Lung (tissue), 11 donors: ENCODE measurements at regions not wholly inside any gene's neighbourhood (a gene's known extent, or its start where the extent isn't known, plus 50 kb on each side); places are given as distances from the start of the nearest gene placed in this dataset.

Source experiments
- ATAC-seq: fragments of 200-7000 bp; cut with Tn5 transposase; one replicate; pipeline ENCODE4 v1.9.1; 2020; ENCODE audit warnings: moderate number of reproducible peaks; ENCODE audit not compliant: insufficient read depth, low FRiP score
- DNase-seq, 3 donors: peaks; one replicate each; pipeline ENCODE4 v3.0.0-alpha.2; 2013 to 2017
- H3K27ac ChIP-seq, 2 donors: one replicate each; pipeline ENCODE4 v1.5.1; 2013; ENCODE audit warnings: mild to moderate bottlenecking in 2 of 2, moderate library complexity in 2 of 2, control low read depth in 1 of 2, inconsistent platforms in 1 of 2, low read depth in 1 of 2, low read length in 1 of 2
- H3K27me3 ChIP-seq, 3 donors: one replicate each; pipeline ENCODE4 v1.5.1; 2013; ENCODE audit warnings: low read length in 2 of 3; ENCODE audit not compliant: control insufficient read depth in 3 of 3, insufficient read depth in 3 of 3
- H3K36me3 ChIP-seq, 4 donors: one replicate each; pipeline ENCODE4 v1.5.1; 2013; ENCODE audit warnings: low read length in 4 of 4, mild to moderate bottlenecking in 1 of 4, moderate library complexity in 1 of 4; ENCODE audit not compliant: control insufficient read depth in 4 of 4, insufficient read depth in 4 of 4
- H3K4me1 ChIP-seq, 5 donors: one replicate each; pipeline ENCODE4 v1.5.1; 2013; ENCODE audit warnings: low read length in 5 of 5, mild to moderate bottlenecking in 2 of 5, moderate library complexity in 1 of 5; ENCODE audit not compliant: control insufficient read depth in 5 of 5, insufficient read depth in 5 of 5
- H3K4me3 ChIP-seq: one replicate; pipeline ENCODE4 v1.5.1; 2013; ENCODE audit warnings: mild to moderate bottlenecking, control low read depth, moderate library complexity
- H3K9ac ChIP-seq, 2 donors: one replicate each; pipeline ENCODE4 v1.5.1; 2013; ENCODE audit warnings: low read length in 2 of 2, control low read depth in 1 of 2; ENCODE audit not compliant: insufficient read depth in 1 of 2
- H3K9me3 ChIP-seq, 4 donors: one replicate each; pipeline ENCODE4 v1.5.1; 2013; ENCODE audit warnings: low read length in 3 of 4, mild to moderate bottlenecking in 1 of 4, moderate library complexity in 1 of 4; ENCODE audit not compliant: control insufficient read depth in 4 of 4, insufficient read depth in 3 of 4
- CTCF ChIP-seq: IDR thresholded peaks from 2 replicates; pipeline ENCODE4 v1.5.1; 2012; ENCODE audit warnings: mild to moderate bottlenecking; ENCODE audit errors: control extremely low read depth, extremely low read depth
- WGBS, 2 donors: extraction: QIAGEN DNeasy Blood & Tissue Kit; methylation state at CpG; one replicate each; pipeline ENCODE4 v1.1.7; 2013; 5-methylcytosine and 5-hydroxymethylcytosine counted together
- donor health status: control.
- donor health status: control.
- donor health status: Bipolar disorder and iron deficiency.
- donor health status: healthy.
- donor health status: DM: yes; HTN: yes; CAD: no.

- DNase-seq (no peak), ATAC-seq (no peak)
- WGBS, 2 donors: 98 to 100% methylated on average over 1 of the region's 1 CpG
- Histone ChIP-seq H3K4me3 (no peak overlapping the region), H3K4me1 (no peaks in the 10 kb centered on the region), H3K9me3 (no peaks in the 10 kb centered on the region), H3K27me3 (no peaks in the 10 kb centered on the region), H3K36me3 (no peaks in the 10 kb centered on the region), H3K9ac (no peak overlapping the region), H3K27ac (no peak overlapping the region)
- TF ChIP-seq CTCF: no peak
Observed at GRCh38 chr20:53688085-53688484, 94.4 kb upstream of the ZNF217 start.

DNA sequence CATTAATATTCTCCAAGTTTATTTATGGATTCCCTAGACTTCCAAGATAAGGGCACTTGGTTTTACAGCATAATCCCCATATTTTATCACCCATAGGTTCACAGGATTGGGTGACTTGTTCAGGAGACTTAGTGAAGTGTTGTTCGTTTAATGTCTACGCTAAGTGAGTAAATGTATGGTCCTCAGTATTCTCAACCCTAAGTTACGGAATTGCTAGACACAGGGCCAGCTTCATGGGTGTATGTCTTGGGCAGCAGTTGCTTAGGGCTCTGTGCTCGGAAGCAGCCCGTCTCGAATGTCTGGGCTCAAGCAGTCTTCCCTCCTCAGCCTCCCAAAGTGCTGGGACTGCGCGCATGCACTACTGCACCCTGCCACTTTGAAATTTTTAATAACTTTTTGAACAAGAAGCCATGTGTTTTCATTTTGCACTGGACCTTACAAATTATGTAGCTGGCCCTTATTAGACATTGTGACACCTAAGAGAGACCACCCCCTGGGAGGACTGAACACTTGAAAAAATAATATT lies 91.5 kb upstream of the ZNF217 start:
- Histone ChIP-seq H3K27ac (no peak overlapping the region), H3K36me3 (no peaks in the 10 kb centered on the region), H3K27me3 (no peaks in the 10 kb centered on the region), H3K9me3 (no peaks in the 10 kb centered on the region), H3K9ac (no peak overlapping the region), H3K4me3 (no peak overlapping the region), H3K4me1 (peaks cover 0 to 6% (median 1%) of the 10 kb centered on the region in 5 donors)
- DNase-seq (no peak), ATAC-seq (no peak)
- 97% methylated on average over 8 of the region's 8 CpGs for whole genome bisulfite sequencing, 2 donors
- TF ChIP-seq CTCF: no peak

- Histone ChIP-seq H3K9me3 (no peaks in the 10 kb centered on the region), H3K4me3 (no peak overlapping the region), H3K27ac (no peak overlapping the region), H3K27me3 (no peaks in the 10 kb centered on the region), H3K4me1 (peaks cover 0 to 16% (median 11%) of the 10 kb centered on the region in 5 donors), H3K9ac (no peak overlapping the region), H3K36me3 (no peaks in the 10 kb centered on the region)
- DNase-seq (no peak), ATAC-seq (no peak)
- no peak for TF ChIP-seq CTCF
- 96 to 97% methylated on average over 3 of the region's 3 CpGs for WGBS, 2 donors
Observed at GRCh38 chr20:53683506-53683905, 89.9 kb upstream of the ZNF217 start.
